Colonic mucosa (tissue), 4 donors: ENCODE measurements at regions not wholly inside any gene's neighbourhood (a gene's known extent, or its start where the extent isn't known, plus 50 kb on each side); places are given as distances from the start of the nearest gene placed in this dataset.
"Not testable (repeated sequence)": the region's sequence is repeated elsewhere in the genome, so short reads cannot be mapped to it uniquely, and the experiment has no call there.

Experiments used
- DNase-seq: peaks from one replicate; pipeline ENCODE4 v3.0.0-alpha.2; 2020
- H3K27ac ChIP-seq: fragments of 200-600 bp; one replicate; pipeline ENCODE4 v1.8.0; 2021
- H3K27me3 ChIP-seq: fragments of 200-600 bp; one replicate; pipeline ENCODE4 v1.8.0; 2021
- H3K36me3 ChIP-seq: fragments of 200-600 bp; one replicate; pipeline ENCODE4 v1.8.0; 2021
- H3K4me1 ChIP-seq: fragments of 200-600 bp; one replicate; pipeline ENCODE4 v1.8.0; 2021; ENCODE audit warnings: mild to moderate bottlenecking
- H3K4me3 ChIP-seq: fragments of 200-600 bp; one replicate; pipeline ENCODE4 v1.8.0; 2021
- H3K9ac ChIP-seq, 2 donors: one replicate each; pipeline ENCODE4 v1.7.0; 2013; ENCODE audit warnings: control low read depth in 2 of 2, low read depth in 2 of 2, low read length in 2 of 2
- H3K9me3 ChIP-seq: fragments of 200-600 bp; one replicate; pipeline ENCODE4 v1.8.0; 2021
- CTCF ChIP-seq: fragments of 200-600 bp; IDR thresholded peaks from one replicate; pipeline ENCODE4 v1.8.0; 2022; ENCODE audit warnings: antibody characterized with exemption, mild to moderate bottlenecking
- intact Hi-C: fragments of 100-400 bp; cut with DNase I; formaldehyde crosslinking; loops from one replicate; pipeline ENCODE4 v1.14.1; 2022
- donor health status: healthy.
- donor health status: DM: no; HTN: no; CAD: no.
- donor health status: DM: no; HTN: no; CAD: no.

- no peaks in the 10 kb centered on the region for H3K4me1 ChIP-seq
- H3K36me3 ChIP-seq: no peaks in the 10 kb centered on the region
Observed at GRCh38 chr4:159705334-159705733, 602.5 kb downstream of the RAPGEF2 start.

DNA sequence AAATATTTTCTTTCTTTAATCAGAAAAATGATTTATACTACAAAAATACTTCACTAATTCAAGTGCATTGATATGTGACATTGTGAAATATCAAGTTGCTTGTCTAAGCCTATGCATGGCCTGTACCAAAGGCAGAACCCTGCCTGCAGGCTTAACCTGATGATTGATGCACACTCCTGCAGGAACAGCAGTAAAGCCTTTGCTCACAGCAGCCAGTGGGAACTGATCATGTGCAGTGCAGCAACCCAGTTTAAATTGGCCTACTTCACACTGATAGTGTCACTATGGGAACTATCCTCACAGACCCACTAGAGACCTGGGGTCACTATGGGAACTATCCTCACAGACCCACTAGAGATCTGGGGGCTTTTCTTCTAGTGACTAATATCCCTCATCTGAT, 603.8 kb downstream of the RAPGEF2 start:
- DNase-seq: no peak
- H3K9ac ChIP-seq: no peak overlapping the region
- H3K9me3 ChIP-seq: no peaks in the 10 kb centered on the region
- H3K4me3 ChIP-seq: no peak overlapping the region
- intact Hi-C loops: no loop called here
- no peak for TF ChIP-seq CTCF
- H3K4me1 ChIP-seq: no peaks in the 10 kb centered on the region
- no peak overlapping the region for H3K27ac ChIP-seq
- no peaks in the 10 kb centered on the region for H3K27me3 ChIP-seq
- H3K36me3 ChIP-seq: no peaks in the 10 kb centered on the region

More at GRCh38 chr4:159705334-159705733, 602.5 kb downstream of the RAPGEF2 start:
- no peak for DNase-seq
- no peaks in the 10 kb centered on the region for H3K27me3 ChIP-seq
- H3K4me3 ChIP-seq: no peak overlapping the region
- no peak for TF ChIP-seq CTCF
- H3K9ac ChIP-seq: no peak overlapping the region
- H3K27ac ChIP-seq: no peak overlapping the region
- H3K9me3 ChIP-seq: no peaks in the 10 kb centered on the region
- intact Hi-C loops: no loop called here

DNA sequence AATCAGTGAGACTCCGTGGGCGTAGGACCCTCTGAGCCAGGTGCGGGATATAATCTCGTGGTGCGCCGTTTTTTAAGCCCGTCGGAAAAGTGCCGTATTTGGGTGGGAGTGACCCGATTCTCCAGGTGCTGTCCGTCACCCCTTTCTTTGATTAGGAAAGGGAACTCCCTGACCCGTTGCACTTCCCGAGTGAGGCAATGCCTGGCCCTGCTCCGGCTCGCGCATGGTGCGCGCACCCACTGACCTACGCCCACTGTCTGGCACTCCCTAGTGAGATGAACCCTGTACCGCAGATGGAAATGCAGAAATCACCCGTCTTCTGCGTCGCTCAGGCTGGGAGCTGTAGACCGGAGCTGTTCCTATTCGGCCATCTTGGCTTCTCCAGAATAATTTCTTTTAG, 612.3 kb downstream of the RAPGEF2 start:
- H3K27me3 ChIP-seq, H3K9ac ChIP-seq, H3K4me3 ChIP-seq, DNase-seq, H3K9me3 ChIP-seq, intact Hi-C loops, H3K4me1 ChIP-seq, H3K27ac ChIP-seq, H3K36me3 ChIP-seq: not testable (repeated sequence)

- Histone ChIP-seq H3K36me3 (no peaks in the 10 kb centered on the region), H3K9me3 (no peaks in the 10 kb centered on the region), H3K27me3 (no peaks in the 10 kb centered on the region), H3K4me3 (no peak overlapping the region), H3K4me1 (no peaks in the 10 kb centered on the region), H3K9ac (no peak overlapping the region), H3K27ac (no peak overlapping the region)
- intact Hi-C loops: no loop called here
- DNase-seq: no peak
- TF ChIP-seq CTCF: no peak
Observed at GRCh38 chr4:159719531-159719930, 616.7 kb downstream of the RAPGEF2 start.

GRCh38 chr4:159722052-159722451, 619.2 kb downstream of the RAPGEF2 start:
- intact Hi-C loops: no loop called here
- no peaks in the 10 kb centered on the region for H3K36me3 ChIP-seq
- H3K4me1 ChIP-seq: no peaks in the 10 kb centered on the region
- no peaks in the 10 kb centered on the region for H3K9me3 ChIP-seq
- H3K27ac ChIP-seq: no peak overlapping the region
- no peak for TF ChIP-seq CTCF
- no peak for DNase-seq
- no peak overlapping the region for H3K4me3 ChIP-seq
- H3K9ac ChIP-seq: no peak overlapping the region
- H3K27me3 ChIP-seq: no peaks in the 10 kb centered on the region

GRCh38 chr4:159722918-159723317, 620.0 kb downstream of the RAPGEF2 start:
- intact Hi-C loops: no loop called here
- Histone ChIP-seq H3K4me1 (no peaks in the 10 kb centered on the region), H3K36me3 (no peaks in the 10 kb centered on the region), H3K27me3 (no peaks in the 10 kb centered on the region), H3K9ac (no peak overlapping the region), H3K27ac (no peak overlapping the region), H3K9me3 (no peaks in the 10 kb centered on the region), H3K4me3 (no peak overlapping the region)
- DNase-seq: no peak
- TF ChIP-seq CTCF: no peak
